B cell (primary cell): ENCODE measurements at regions not wholly inside any gene's neighbourhood (a gene's known extent, or its start where the extent isn't known, plus 50 kb on each side); places are given as distances from the start of the nearest gene placed in this dataset.

ENCODE experiments used
- ATAC-seq: fragments of 200-7000 bp; cut with Tn5 transposase; one replicate; pipeline ENCODE4 v1.10.0; 2021; ENCODE audit warnings: low read depth, mild to moderate bottlenecking, moderate number of reproducible peaks, moderate library complexity
- CTCF ChIA-PET: fragments of 350-600 bp; sonication (Branson Sonifier 250); formaldehyde crosslinking; loops from one replicate; lab custom pipeline; 2021; ENCODE audit warnings: antibody characterized with exemption, inconsistent platforms; lab: Charles Lee
- POLR2A ChIA-PET: fragments of 350-600 bp; sonication (Branson Sonifier 250); formaldehyde crosslinking; loops from one replicate; lab custom pipeline; 2021; ENCODE audit warnings: antibody characterized with exemption; lab: Charles Lee
- DNase-seq: peaks from one replicate; pipeline ENCODE4 v3.0.0; 2013
- H2AFZ ChIP-seq: 2 replicates; pipeline ENCODE4 v1.6.1; 2012; ENCODE audit warnings: mild to moderate bottlenecking, low read depth, low read length; ENCODE audit not compliant: insufficient read depth, poor library complexity, severe bottlenecking
- H3K27ac ChIP-seq, 2 donors: 1 replicate in 1 of 2; 2 replicates in 1 of 2; pipeline ENCODE4 v1.5.1; 2012 to 2013; ENCODE audit warnings: low read length in 2 of 2, mild to moderate bottlenecking in 2 of 2, moderate library complexity in 1 of 2
- H3K27me3 ChIP-seq, 4 experiments: fragments of 200-600 bp in 1 of 4; sonication (generic) in 1 of 4; replicated peaks in 1 of 4; 1 replicate in 2 of 4; 2 replicates in 2 of 4; pipeline versions ENCODE4 v1.6.1 to v1.7.0; 2013 to 2016; ENCODE audit warnings: low read length in 3 of 4, mild to moderate bottlenecking in 2 of 4, mixed read lengths in 1 of 4, moderate library complexity in 1 of 4; ENCODE audit not compliant: insufficient read depth in 4 of 4, control insufficient read depth in 3 of 4; ENCODE audit errors: control extremely low read depth in 1 of 4
- H3K36me3 ChIP-seq, 2 experiments: replicated peaks in 1 of 2; 1 replicate in 1 of 2; 2 replicates in 1 of 2; pipeline versions ENCODE4 v1.6.1 to v1.7.1; 2013; ENCODE audit warnings: low read length in 1 of 2; ENCODE audit not compliant: insufficient read depth in 2 of 2, control insufficient read depth in 1 of 2; ENCODE audit errors: control extremely low read depth in 1 of 2, extremely low read depth in 1 of 2
- H3K4me1 ChIP-seq, 2 donors: fragments of 200-600 bp in 1 of 2; sonication (generic) in 1 of 2; 1 replicate in 1 of 2; 2 replicates in 1 of 2; pipeline versions ENCODE4 v1.5.1 to v1.6.1; 2013 to 2017; ENCODE audit warnings: low read length in 2 of 2; ENCODE audit not compliant: control insufficient read depth in 2 of 2, insufficient read depth in 2 of 2
- H3K4me2 ChIP-seq: replicated peaks from 2 replicates; pipeline ENCODE3; 2012; ENCODE audit warnings: mild to moderate bottlenecking, low read depth, low read length; ENCODE audit not compliant: poor library complexity, severe bottlenecking
- H3K4me3 ChIP-seq, 5 experiments: fragments of 200-600 bp in 1 of 5; sonication (generic) in 1 of 5; 1 replicate in 3 of 5; 2 replicates in 2 of 5; pipeline versions ENCODE4 v1.5.1 to v1.7.0; 2011 to 2016; ENCODE audit warnings: low read length in 4 of 5, mild to moderate bottlenecking in 4 of 5, low read depth in 2 of 5, control low read depth in 1 of 5, moderate library complexity in 1 of 5; ENCODE audit not compliant: insufficient read depth in 1 of 5; ENCODE audit errors: control extremely low read depth in 1 of 5, extremely low read depth in 1 of 5
- H3K79me2 ChIP-seq: fragments of 200-600 bp; sonication (generic); one replicate; pipeline ENCODE4 v1.6.0; 2016; ENCODE audit warnings: low read length; ENCODE audit not compliant: control insufficient read depth, insufficient read depth
- H3K9ac ChIP-seq: fragments of 200-600 bp; sonication (generic); 2 replicates; pipeline ENCODE4 v1.6.1; 2017; ENCODE audit warnings: mild to moderate bottlenecking, low read length, moderate library complexity
- H3K9me3 ChIP-seq, 3 donors: one replicate each; pipeline versions ENCODE4 v1.6.1 to v1.7.1; 2013; ENCODE audit warnings: low read length in 2 of 3; ENCODE audit not compliant: control insufficient read depth in 2 of 3, insufficient read depth in 1 of 3; ENCODE audit errors: control extremely low read depth in 1 of 3
- H4K20me1 ChIP-seq: 2 replicates; pipeline ENCODE4 v1.6.0; 2012; ENCODE audit warnings: mild to moderate bottlenecking, low read length; ENCODE audit not compliant: insufficient read depth, control insufficient read depth, poor library complexity, severe bottlenecking
- H3K27ac Mint-ChIP-seq: one replicate; pipeline ENCODE4 v1.8.0; 2021; ENCODE audit warnings: mixed read lengths
- H3K27me3 Mint-ChIP-seq: one replicate; pipeline ENCODE4 v1.8.0; 2021; ENCODE audit warnings: mixed read lengths
- H3K4me1 Mint-ChIP-seq: one replicate; pipeline ENCODE4 v1.8.0; 2021; ENCODE audit warnings: mixed read lengths
- H3K4me3 Mint-ChIP-seq: one replicate; pipeline ENCODE4 v1.8.0; 2021; ENCODE audit warnings: mixed read lengths
- H3K9me3 Mint-ChIP-seq: one replicate; pipeline ENCODE4 v1.8.0; 2022; ENCODE audit warnings: mixed read lengths; ENCODE audit not compliant: insufficient read depth
- EZH2 ChIP-seq: IDR thresholded peaks from 2 replicates; pipeline ENCODE4 v1.6.1; 2012; ENCODE audit warnings: borderline replicate concordance, low read depth, mild to moderate bottlenecking, moderate library complexity, low read length; ENCODE audit not compliant: insufficient read depth, poor library complexity, severe bottlenecking
- whole genome bisulfite sequencing: methylation state at CpG from one replicate; pipeline ENCODE4 v1.1.5; 2013; ENCODE audit warnings: missing lambda C conversion rate; ENCODE audit not compliant: insufficient coverage; 5-methylcytosine and 5-hydroxymethylcytosine counted together
- intact Hi-C: fragments of 100-400 bp; cut with micrococcal nuclease; formaldehyde crosslinking; loops from one replicate; pipeline ENCODE4 v1.10.0; 2022
- TF ChIP-seq, protein P1 (sequence below): fragments of 200-600 bp; IDR thresholded peaks from one replicate; pipeline ENCODE4 v1.8.0; 2022; ENCODE audit warnings: antibody characterized with exemption, mild to moderate bottlenecking

- no peak for ATAC-seq
- Histone ChIP-seq H3K27ac (no peak overlapping the region), H3K36me3 (no peaks in the 10 kb centered on the region), H4K20me1 (no peaks in the 10 kb centered on the region), H2AFZ (no peak overlapping the region), H3K9me3 (peaks cover 0 to 3% (median 0%) of the 10 kb centered on the region in 3 donors), H3K4me3 (no peak overlapping the region), H3K79me2 (no peaks in the 10 kb centered on the region), H3K9ac (no peak overlapping the region), H3K27me3 (no peaks in the 10 kb centered on the region), H3K4me1 (no peaks in the 10 kb centered on the region), H3K4me2 (no peak overlapping the region)
- Mint-ChIP-seq H3K4me3 (no peak overlapping the region), H3K4me1 (no peaks in the 10 kb centered on the region), H3K27ac (no peak overlapping the region), H3K27me3 (peaks cover 3% of the 10 kb centered on the region), H3K9me3 (no peaks in the 10 kb centered on the region)
- intact Hi-C loops, result no loop called here
- TF ChIP-seq, protein P1, sequence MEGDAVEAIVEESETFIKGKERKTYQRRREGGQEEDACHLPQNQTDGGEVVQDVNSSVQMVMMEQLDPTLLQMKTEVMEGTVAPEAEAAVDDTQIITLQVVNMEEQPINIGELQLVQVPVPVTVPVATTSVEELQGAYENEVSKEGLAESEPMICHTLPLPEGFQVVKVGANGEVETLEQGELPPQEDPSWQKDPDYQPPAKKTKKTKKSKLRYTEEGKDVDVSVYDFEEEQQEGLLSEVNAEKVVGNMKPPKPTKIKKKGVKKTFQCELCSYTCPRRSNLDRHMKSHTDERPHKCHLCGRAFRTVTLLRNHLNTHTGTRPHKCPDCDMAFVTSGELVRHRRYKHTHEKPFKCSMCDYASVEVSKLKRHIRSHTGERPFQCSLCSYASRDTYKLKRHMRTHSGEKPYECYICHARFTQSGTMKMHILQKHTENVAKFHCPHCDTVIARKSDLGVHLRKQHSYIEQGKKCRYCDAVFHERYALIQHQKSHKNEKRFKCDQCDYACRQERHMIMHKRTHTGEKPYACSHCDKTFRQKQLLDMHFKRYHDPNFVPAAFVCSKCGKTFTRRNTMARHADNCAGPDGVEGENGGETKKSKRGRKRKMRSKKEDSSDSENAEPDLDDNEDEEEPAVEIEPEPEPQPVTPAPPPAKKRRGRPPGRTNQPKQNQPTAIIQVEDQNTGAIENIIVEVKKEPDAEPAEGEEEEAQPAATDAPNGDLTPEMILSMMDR, result no peak
- TF ChIP-seq EZH2, result no peak
- ChIA-PET POLR2A (no interaction called here), CTCF (no interaction called here)
- no peak for DNase-seq
- WGBS, result 98% methylated on average over 8 of the region's 9 CpGs
These were observed 180.3 kb upstream of the FER start for GRCh38 chr5:108567429-108567828.

- intact Hi-C loops, result no loop called here
- POLR2A ChIA-PET, result no interaction called here
These were observed 182.5 kb upstream of the FBXL17 start for GRCh38 chr5:108564441-108564840.

More at GRCh38 chr5:108564441-108564840, 182.5 kb upstream of the FBXL17 start:
- TF ChIP-seq, protein P1, result no peak
- no peak for TF ChIP-seq EZH2
- Histone ChIP-seq H3K36me3 (no peaks in the 10 kb centered on the region), H4K20me1 (no peaks in the 10 kb centered on the region), H3K4me3 (no peak overlapping the region), H3K9ac (no peak overlapping the region), H3K4me2 (no peak overlapping the region), H3K4me1 (no peaks in the 10 kb centered on the region), H2AFZ (no peak overlapping the region), H3K9me3 (no peaks in the 10 kb centered on the region), H3K27me3 (no peaks in the 10 kb centered on the region), H3K27ac (no peak overlapping the region), H3K79me2 (no peaks in the 10 kb centered on the region)
- DNase-seq (no peak), ATAC-seq (no peak)
- CTCF ChIA-PET, result no interaction called here
- Mint-ChIP-seq H3K4me3 (no peak overlapping the region), H3K4me1 (no peaks in the 10 kb centered on the region), H3K27me3 (no peaks in the 10 kb centered on the region), H3K9me3 (no peaks in the 10 kb centered on the region), H3K27ac (no peak overlapping the region)
